Stimulated activated CD4-positive, alpha-beta T cell treated with anti-CD3 and anti-CD28 coated beads, Interleukin-2, amount 100 ng/mL, for 48 hours (primary cell): ENCODE measurements at regions not wholly inside any gene's neighbourhood (a gene's known extent, or its start where the extent isn't known, plus 50 kb on each side); places are given as distances from the start of the nearest gene placed in this dataset.
A peak's percentile ranks its signal among the peaks of the same experiment; 100 is the strongest.

Experiments
- DNase-seq, 2 donors: peaks; one replicate each; pipeline ENCODE4 v3.0.0-alpha.2; 2020

DNA sequence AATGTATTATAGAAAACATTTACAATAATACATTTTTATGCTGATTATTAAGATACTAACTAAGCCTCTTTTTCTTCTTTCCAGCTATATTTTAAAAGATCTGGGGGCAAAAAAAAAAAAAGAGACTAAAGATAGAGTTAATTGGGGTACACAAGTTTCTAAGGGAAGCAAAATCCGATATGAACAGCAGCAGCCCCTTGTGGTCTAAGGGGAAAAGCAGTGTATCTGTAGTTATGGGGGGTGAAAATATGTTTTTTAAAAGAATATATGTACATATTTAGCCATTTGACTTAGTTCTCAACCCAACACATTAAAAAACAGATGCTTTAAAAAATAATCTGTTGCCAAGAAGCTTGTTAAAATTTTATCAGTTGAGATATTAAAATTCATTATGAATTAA is 134.3 kb upstream of the POU5F2 start:
- DNase-seq = no peak

DNA sequence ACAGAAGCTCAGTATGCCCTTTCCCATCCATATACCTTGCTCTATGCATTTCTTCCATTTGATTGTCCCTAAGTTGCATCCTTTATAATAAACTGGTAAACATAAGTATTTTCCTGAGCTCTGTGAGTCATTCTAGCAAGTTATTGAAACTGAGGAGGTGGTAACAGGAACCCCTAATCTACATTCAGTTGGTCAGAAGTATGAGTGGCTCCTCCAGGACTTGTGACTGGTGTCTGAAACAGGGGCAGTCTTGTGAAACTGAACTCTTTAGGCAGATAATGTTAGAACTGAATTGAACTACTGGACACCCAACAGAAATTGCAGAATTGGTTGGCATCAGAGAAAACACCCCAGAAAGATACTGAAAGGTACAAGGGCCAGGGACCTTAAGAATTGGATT is 133.1 kb upstream of the POU5F2 start:
- DNase-seq = no peak

DNA sequence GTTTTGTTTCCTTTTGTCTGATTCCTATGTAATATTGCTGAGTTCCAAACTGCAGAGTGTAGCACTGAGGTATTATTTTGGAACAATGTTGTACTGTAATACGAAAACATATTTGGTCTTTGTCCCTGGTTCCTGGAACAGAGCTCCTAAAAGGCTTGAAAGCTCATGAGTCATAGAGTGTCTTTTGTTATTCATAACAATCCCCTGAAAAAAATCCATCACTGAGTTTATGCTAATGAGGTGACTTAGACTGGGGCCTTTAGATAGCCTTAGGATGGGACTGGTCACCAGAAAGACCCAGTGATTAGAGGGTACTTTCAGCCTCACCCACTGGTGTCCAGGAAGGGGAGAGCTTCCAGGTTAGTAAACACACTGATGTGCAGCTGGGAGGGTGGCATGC is 132.7 kb upstream of the POU5F2 start:
- no peak for DNase-seq

DNA sequence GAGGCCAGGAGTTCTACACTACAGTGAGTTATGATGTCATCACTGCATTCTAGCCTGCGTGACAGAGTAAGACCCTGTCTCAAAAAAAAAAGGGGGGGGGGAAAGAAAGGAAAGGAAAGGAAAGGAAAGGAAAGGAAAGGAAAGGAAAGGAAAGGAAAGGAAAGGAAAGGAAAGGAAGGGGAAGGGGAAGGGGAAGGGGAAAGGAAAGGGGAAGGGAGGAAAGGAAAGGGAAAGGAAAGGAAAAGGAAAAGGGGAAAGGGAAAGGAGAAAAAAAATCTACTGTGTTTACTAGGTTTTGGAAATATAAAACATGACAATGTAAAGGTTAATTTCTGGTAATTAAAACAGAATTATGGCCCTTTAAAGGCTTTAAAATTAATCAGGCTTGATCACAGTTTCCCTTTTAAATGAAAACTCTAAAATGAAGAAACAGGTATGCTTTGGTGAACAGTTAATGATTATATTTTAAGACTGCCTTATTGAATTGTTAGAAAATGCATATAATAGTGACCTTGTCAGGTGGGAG is 131.9 kb upstream of the POU5F2 start:
- DNase-seq = no peak

DNA sequence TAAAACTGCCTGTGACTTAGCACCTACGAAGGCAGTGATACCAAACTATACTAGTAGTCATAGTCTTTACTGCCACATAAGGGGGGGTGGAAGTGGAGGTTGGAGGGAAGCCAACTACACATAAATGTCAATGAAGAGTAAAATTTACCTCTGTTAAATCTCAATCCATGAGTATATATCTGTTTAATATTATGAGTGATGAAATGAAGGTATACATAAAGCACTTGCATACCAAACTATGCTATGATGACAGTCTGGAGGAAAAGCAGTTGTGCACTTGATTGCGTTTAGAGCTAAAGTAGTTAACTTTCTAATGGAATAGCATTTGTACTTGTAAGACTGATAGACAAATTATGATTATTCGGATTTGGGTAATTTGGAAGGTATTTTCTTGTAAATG is 129.2 kb upstream of the POU5F2 start:
- DNase-seq = no peak

DNA sequence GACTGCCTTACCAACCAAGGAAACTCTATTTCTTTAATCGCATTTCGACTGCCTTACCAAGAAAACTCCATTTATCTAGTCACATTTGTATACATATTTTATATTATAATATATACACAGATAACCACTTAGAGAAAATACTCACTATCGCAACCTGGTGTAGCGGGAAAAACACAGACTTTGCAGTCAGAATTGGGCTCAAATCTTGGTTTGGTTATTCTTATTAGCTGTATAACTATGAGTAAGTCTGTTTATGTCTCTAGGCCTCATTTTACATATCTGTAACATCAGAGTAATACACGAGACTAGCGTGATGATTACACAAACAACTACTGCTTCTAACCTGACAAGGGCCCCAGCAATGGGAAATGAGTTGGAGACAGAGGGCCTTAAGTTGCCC is 127.5 kb upstream of the POU5F2 start:
- DNase-seq = no peak

- DNase-seq = no peak
These were observed 108.9 kb upstream of the POU5F2 start for GRCh38 chr5:93850311-93850710.

DNA sequence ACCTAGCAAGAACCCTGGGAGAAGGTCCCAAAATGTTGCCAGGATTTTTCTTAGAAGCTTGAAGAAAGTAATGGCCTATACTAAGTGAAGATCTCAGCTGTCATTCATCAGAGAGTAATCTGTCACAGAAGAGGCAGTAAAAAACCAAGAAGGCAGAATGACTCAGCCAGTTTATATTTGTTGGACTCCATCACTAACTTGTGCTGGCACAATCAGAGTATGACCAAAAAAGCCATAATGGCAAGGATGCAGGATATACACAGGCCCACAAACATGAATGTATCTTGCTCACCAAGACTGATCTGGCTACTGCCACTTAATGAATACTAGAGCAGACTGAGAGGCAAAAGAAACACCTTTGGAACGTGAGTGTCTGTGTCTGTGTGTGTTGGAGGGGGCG is 104.0 kb upstream of the POU5F2 start:
- no peak for DNase-seq

- no peak for DNase-seq
These were observed 90.0 kb upstream of the POU5F2 start for GRCh38 chr5:93831449-93831848.

- no peak for DNase-seq
These were observed 89.5 kb upstream of the POU5F2 start for GRCh38 chr5:93830893-93831292.

DNA sequence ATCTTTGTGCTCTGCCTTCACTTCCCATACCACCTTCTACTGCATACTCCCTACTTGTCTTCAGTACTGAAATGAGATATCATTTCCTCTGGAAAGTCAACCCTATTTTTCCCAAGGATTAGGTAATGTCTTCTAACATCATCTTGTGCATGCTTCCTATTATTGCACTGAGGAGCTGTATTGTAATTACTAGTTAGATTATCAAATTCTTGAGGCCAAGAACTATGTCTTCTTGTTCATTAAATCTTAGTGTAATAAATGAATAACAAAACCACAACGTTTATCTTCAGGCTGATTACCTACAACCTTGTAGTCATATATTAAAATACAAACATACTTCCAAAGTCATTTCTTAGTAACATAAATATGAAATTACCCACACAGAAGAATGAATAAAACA is 87.9 kb upstream of the POU5F2 start:
- DNase-seq = no peak

GRCh38 chr5:93821891-93822415 is 80.6 kb upstream of the POU5F2 start:
- DNase-seq = no peak

- no peak for DNase-seq
These were observed 78.3 kb upstream of the POU5F2 start for GRCh38 chr5:93819668-93820067.

DNA sequence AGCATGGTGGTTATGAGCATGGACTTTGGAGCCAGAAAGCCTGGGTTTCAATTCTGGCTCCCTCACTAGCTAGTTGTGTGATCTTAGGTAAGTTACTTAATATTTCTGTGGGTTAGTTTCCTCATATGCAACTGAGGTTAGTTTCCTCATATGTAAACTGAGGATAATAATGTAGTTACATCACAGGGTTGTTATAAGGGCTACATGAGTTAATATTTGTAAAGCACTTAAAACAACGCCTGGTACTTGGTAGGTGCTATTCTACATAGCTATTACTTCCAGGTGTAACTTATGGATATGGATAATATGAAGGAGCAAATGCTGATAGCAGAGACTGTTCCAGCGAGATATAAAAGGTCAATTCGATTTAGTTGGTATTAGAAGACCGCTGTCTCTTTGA is 69.4 kb upstream of the POU5F2 start:
- DNase-seq = no peak

DNA sequence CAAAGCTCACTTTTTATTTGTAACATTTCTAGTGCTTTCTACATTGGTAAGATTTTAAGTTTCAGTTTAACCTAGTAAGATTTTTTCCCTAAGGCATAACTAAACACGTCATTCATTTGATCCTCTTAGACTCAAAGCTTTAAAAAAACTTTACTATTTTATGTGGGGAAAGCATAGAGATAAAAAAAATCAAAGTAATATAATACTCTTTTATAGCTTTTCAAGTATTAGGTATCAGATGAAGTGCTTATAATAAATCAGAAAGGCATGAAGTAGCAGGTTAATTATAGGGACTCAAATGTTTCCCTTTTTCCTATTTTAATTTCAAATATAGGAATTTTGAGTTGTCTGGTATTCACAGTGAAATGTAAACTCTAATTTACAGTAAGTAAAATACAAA is 68.0 kb upstream of the POU5F2 start:
- no peak for DNase-seq

DNA sequence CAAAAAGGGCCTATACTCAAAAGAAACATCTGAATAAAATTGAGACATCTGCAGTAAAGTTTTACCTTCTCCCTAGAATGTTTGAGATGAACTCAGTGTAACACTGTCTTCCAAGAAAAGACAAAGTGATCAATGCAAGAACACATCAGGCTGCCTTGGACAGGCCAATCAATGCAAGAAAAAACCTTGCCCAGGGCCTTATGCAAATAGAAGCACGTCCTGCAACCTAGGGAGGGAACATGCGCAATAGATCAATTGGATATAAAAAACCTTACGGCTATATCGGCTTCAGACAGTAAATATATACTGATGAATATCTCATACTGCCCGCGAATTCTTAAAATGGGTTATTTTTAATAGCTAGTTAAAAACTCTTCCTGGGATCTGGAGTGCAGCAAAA is 66.4 kb upstream of the POU5F2 start:
- no peak for DNase-seq

DNA sequence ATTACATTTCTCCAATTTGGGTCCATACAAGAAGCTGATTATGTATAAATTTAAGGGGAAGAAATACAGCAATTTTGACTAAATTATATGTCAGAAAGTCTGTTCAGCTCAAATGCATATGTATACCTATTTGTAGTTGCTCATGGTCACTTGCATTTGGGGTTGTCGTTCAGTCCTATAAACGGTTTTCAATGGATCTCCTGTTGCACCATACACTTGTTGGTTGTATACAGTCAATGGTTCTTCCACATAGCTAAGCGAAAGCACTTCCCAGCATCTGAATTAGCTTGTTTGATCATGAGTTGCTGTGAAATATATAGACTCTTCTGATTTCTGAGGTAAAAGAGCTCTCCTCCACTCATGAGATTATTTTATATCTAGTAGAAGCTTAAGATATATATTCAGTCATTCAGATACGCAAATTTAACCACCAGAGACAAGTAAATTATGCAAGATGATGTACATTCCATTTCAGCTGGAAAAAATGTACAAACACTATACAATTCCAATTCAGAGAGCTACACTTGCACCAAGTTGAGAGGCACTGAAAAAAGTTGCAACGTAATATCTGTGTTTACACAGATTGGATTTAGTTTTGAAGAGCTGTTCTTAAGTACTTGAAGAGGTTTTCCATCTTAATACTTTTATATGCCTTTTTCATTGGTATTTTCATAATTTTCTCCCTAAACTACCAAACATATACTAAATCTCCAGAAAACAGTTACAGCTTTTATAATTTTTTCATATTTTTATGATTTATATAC is 64.4 kb upstream of the POU5F2 start:
- no peak for DNase-seq

GRCh38 chr5:93800988-93801811 is 59.8 kb upstream of the POU5F2 start:
- DNase-seq = peak; percentile 2 to 3

DNA sequence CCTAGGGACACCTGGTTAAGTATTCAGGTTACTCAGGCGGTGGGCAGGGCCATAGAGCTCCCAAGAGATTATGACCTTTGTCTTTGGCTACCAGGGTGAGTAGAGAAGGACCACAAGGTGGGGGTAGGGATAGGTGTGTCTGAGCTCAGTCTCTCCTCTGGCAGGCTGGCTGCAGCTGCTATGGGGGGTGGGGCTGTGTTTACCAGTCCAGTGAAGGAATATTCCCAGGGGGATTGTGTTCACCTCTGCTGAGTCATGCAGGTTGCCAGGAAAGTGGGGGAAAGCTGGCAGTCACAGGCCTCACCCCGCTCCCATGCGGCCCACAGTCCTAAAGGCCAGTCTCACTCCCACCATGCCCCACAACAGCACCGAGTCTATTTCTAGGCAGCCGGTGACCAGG is 53.6 kb upstream of the POU5F2 start:
- no peak for DNase-seq

GRCh38 chr5:93793159-93793781 is 51.9 kb upstream of the POU5F2 start:
- DNase-seq = no peak

GRCh38 chr5:93791518-93791972 is 50.1 kb upstream of the POU5F2 start:
- no peak for DNase-seq
